OCI-LY1 (cell line): ENCODE measurements at regions not wholly inside any gene's neighbourhood (a gene's known extent, or its start where the extent isn't known, plus 50 kb on each side); places are given as distances from the start of the nearest gene placed in this dataset.

Source experiments
- H2AFZ ChIP-seq: fragments of 200-600 bp; sonication (generic), shearing (Covaris generic); 2 replicates; pipeline ENCODE4 v1.6.0; 2014; ENCODE audit warnings: antibody characterized with exemption, mild to moderate bottlenecking, low read length
- H3F3A ChIP-seq: fragments of 200-600 bp; sonication (generic), shearing (Covaris generic); 2 replicates; pipeline ENCODE4 v1.6.0; 2014; ENCODE audit warnings: mild to moderate bottlenecking, antibody characterized with exemption, low read length, moderate library complexity; ENCODE audit not compliant: insufficient read depth
- H3K27ac ChIP-seq: fragments of 200-600 bp; sonication (generic); 2 replicates; pipeline ENCODE4 v1.5.1; 2014; ENCODE audit warnings: low read length, mixed run types, mild to moderate bottlenecking, low read depth; ENCODE audit not compliant: poor library complexity, severe bottlenecking
- H3K27me3 ChIP-seq: fragments of 200-600 bp; sonication (generic); 2 replicates; pipeline ENCODE4 v1.6.0; 2014; ENCODE audit warnings: antibody characterized with exemption, mild to moderate bottlenecking, low read length, moderate library complexity; ENCODE audit not compliant: insufficient read depth
- H3K36me3 ChIP-seq: fragments of 200-600 bp; sonication (generic); 2 replicates; pipeline ENCODE4 v1.6.1; 2014; ENCODE audit warnings: mild to moderate bottlenecking, antibody characterized with exemption, low read length, moderate library complexity, mixed read lengths; ENCODE audit not compliant: insufficient read depth
- H3K4me1 ChIP-seq: fragments of 200-600 bp; sonication (generic); 2 replicates; pipeline ENCODE4 v1.5.1; 2014; ENCODE audit warnings: mild to moderate bottlenecking, low read length, moderate library complexity; ENCODE audit not compliant: insufficient read depth, severe bottlenecking
- H3K4me2 ChIP-seq: fragments of 200-600 bp; sonication (generic), shearing (Covaris generic); 2 replicates; pipeline ENCODE4 v1.6.1; 2014; ENCODE audit warnings: low read length
- H3K4me3 ChIP-seq: fragments of 200-600 bp; sonication (generic); 2 replicates; pipeline ENCODE4 v1.5.1; 2014; ENCODE audit warnings: low read length, low read depth, mild to moderate bottlenecking, mixed read lengths; ENCODE audit not compliant: poor library complexity, severe bottlenecking
- H3K79me2 ChIP-seq: fragments of 200-600 bp; shearing (Covaris generic); 2 replicates; pipeline ENCODE4 v1.6.1; 2016; ENCODE audit warnings: mixed run types, low read length, mixed read lengths; ENCODE audit not compliant: insufficient read depth
- H3K9ac ChIP-seq: fragments of 200-600 bp; sonication (generic), shearing (Covaris generic); 2 replicates; pipeline ENCODE4 v1.6.1; 2014; ENCODE audit warnings: mild to moderate bottlenecking, low read length, mixed read lengths
- H3K9me2 ChIP-seq: fragments of 200-600 bp; sonication (generic), shearing (Covaris generic); 2 replicates; pipeline ENCODE4 v1.6.1; 2014; ENCODE audit warnings: low read depth, mild to moderate bottlenecking, low read length, mixed read lengths
- H3K9me3 ChIP-seq: fragments of 200-600 bp; shearing (Covaris generic); 2 replicates; pipeline ENCODE4 v1.6.1; 2014; ENCODE audit warnings: low read length, mixed read lengths
- H4K20me1 ChIP-seq: fragments of 200-600 bp; sonication (generic), shearing (Covaris generic); 2 replicates; pipeline ENCODE4 v1.6.0; 2016; ENCODE audit warnings: mild to moderate bottlenecking, low read length; ENCODE audit not compliant: insufficient read depth
- CTCF ChIP-seq: fragments of 200-600 bp; sonication (generic), shearing (Covaris generic); IDR thresholded peaks from 2 replicates; pipeline ENCODE4 v1.5.1; 2017; ENCODE audit warnings: mild to moderate bottlenecking, antibody characterized with exemption, low read length, moderate library complexity, mixed read lengths
- EZH2 ChIP-seq: fragments of 200-600 bp; sonication (generic), shearing (Covaris generic); IDR thresholded peaks from 2 replicates; pipeline ENCODE4 v1.8.0; 2017; ENCODE audit warnings: borderline replicate concordance, mixed run types, mild to moderate bottlenecking, antibody characterized with exemption, low read length, moderate library complexity, mixed read lengths

GRCh38 chr12:74941670-74942069 is 268.0 kb downstream of the KCNC2 start:
- Histone ChIP-seq H3K79me2 (no peaks in the 10 kb centered on the region), H3K4me1 (no peaks in the 10 kb centered on the region), H4K20me1 (no peaks in the 10 kb centered on the region), H3K9me2 (no peaks in the 10 kb centered on the region), H3F3A (no peaks in the 10 kb centered on the region), H2AFZ (no peak overlapping the region), H3K36me3 (no peaks in the 10 kb centered on the region), H3K9me3 (no peaks in the 10 kb centered on the region), H3K9ac (no peak overlapping the region), H3K4me2 (no peak overlapping the region), H3K4me3 (no peak overlapping the region), H3K27ac (no peak overlapping the region), H3K27me3 (no peaks in the 10 kb centered on the region)
- TF ChIP-seq CTCF (no peak), EZH2 (no peak)

GRCh38 chr12:74945771-74946198 is 263.9 kb downstream of the KCNC2 start:
- no peaks in the 10 kb centered on the region for H3F3A ChIP-seq

GRCh38 chr12:74953697-74954096 is 255.9 kb downstream of the KCNC2 start:
- Histone ChIP-seq H4K20me1 (no peaks in the 10 kb centered on the region), H3K9me3 (0 out of 2 replicates have a peak, but pooled peaks cover 4% of the 10 kb centered on the region), H3K79me2 (no peaks in the 10 kb centered on the region), H3K4me1 (no peaks in the 10 kb centered on the region), H3K9me2 (no peaks in the 10 kb centered on the region), H3K4me3 (no peak overlapping the region), H2AFZ (no peak overlapping the region), H3K27me3 (no peaks in the 10 kb centered on the region), H3F3A (no peaks in the 10 kb centered on the region), H3K4me2 (no peak overlapping the region), H3K9ac (no peak overlapping the region), H3K36me3 (no peaks in the 10 kb centered on the region), H3K27ac (no peak overlapping the region)
- TF ChIP-seq CTCF = no peak
- TF ChIP-seq EZH2 = no peak

More at GRCh38 chr12:74945771-74946198, 263.9 kb downstream of the KCNC2 start:
- no peaks in the 10 kb centered on the region for H3K36me3 ChIP-seq
- H4K20me1 ChIP-seq = no peaks in the 10 kb centered on the region
- H3K79me2 ChIP-seq = no peaks in the 10 kb centered on the region
- no peak overlapping the region for H3K4me2 ChIP-seq
- no peaks in the 10 kb centered on the region for H3K9me3 ChIP-seq
- H3K27ac ChIP-seq = no peak overlapping the region
- no peaks in the 10 kb centered on the region for H3K4me1 ChIP-seq
- H3K4me3 ChIP-seq = no peak overlapping the region
- no peaks in the 10 kb centered on the region for H3K27me3 ChIP-seq
- no peaks in the 10 kb centered on the region for H3K9me2 ChIP-seq
- no peak overlapping the region for H3K9ac ChIP-seq
- H2AFZ ChIP-seq = no peak overlapping the region
- TF ChIP-seq CTCF (no peak), EZH2 (no peak)
